ENCODE measurements at regions not wholly inside any gene's neighbourhood (a gene's known extent, or its start where the extent isn't known, plus 50 kb on each side); places are given as distances from the start of the nearest gene placed in this dataset.
"Not testable (repeated sequence)": the region's sequence is repeated elsewhere in the genome, so short reads cannot be mapped to it uniquely, and the experiment has no call there.

DNA sequence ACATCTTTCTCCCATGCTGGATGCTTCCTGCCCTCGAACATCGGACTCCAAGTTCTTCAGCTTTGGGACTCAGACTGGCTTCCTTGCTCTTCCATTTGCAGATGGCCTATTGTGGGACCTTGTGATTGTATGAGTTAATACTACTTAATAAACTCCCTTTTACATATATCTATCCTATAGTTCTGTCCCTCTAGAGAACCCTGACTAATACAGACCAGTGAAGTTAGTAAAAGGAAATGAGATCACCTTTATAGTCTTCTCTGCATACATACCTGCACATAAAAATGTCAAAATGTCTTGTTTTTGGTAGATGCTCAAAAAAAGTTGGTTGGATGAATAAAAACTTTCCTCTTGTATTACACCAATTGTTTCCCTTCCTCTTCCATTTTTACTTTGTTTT, 73.9 kb upstream of the SOX21 start:
- TF ChIP-seq, protein P1, sequence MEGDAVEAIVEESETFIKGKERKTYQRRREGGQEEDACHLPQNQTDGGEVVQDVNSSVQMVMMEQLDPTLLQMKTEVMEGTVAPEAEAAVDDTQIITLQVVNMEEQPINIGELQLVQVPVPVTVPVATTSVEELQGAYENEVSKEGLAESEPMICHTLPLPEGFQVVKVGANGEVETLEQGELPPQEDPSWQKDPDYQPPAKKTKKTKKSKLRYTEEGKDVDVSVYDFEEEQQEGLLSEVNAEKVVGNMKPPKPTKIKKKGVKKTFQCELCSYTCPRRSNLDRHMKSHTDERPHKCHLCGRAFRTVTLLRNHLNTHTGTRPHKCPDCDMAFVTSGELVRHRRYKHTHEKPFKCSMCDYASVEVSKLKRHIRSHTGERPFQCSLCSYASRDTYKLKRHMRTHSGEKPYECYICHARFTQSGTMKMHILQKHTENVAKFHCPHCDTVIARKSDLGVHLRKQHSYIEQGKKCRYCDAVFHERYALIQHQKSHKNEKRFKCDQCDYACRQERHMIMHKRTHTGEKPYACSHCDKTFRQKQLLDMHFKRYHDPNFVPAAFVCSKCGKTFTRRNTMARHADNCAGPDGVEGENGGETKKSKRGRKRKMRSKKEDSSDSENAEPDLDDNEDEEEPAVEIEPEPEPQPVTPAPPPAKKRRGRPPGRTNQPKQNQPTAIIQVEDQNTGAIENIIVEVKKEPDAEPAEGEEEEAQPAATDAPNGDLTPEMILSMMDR (IDR thresholded peaks at IDR 0.05; ENCODE audit: borderline replicate concordance, extremely low read depth, low read length, poor library complexity, severe bottlenecking), result not testable (repeated sequence)
- not testable (repeated sequence) for TF ChIP-seq EZH2 (IDR thresholded peaks at IDR 0.05; ENCODE audit: borderline replicate concordance, low read depth, low read length, severe bottlenecking)

Data from DND-41 (cell line).